Stimulated activated CD4-positive, alpha-beta T cell treated with anti-CD3 and anti-CD28 coated beads, Interleukin-4, amount 100 ng/mL, for 24 hours (primary cell): ENCODE measurements at regions not wholly inside any gene's neighbourhood (a gene's known extent, or its start where the extent isn't known, plus 50 kb on each side); places are given as distances from the start of the nearest gene placed in this dataset.
"Not testable (repeated sequence)": the region's sequence is repeated elsewhere in the genome, so short reads cannot be mapped to it uniquely, and the experiment has no call there.

Source experiments
- DNase-seq: peaks from one replicate; pipeline ENCODE4 v3.0.0-alpha.2; 2020

- no peak for DNase-seq
Observed at GRCh38 chr5:6321078-6321477, 57.3 kb downstream of the MED10 start.

- DNase-seq = no peak
Observed at GRCh38 chr5:6319116-6319515, 59.2 kb downstream of the MED10 start.

- no peak for DNase-seq
Observed at GRCh38 chr5:6317116-6317798, 61.1 kb downstream of the MED10 start.

- no peak for DNase-seq
Observed at GRCh38 chr5:6315580-6315979, 62.8 kb downstream of the MED10 start.

- DNase-seq = no peak
Observed at GRCh38 chr5:6311568-6312501, 66.5 kb downstream of the MED10 start.

- DNase-seq = no peak
Observed at GRCh38 chr5:6309949-6310348, 68.4 kb downstream of the MED10 start.

- no peak for DNase-seq
Observed at GRCh38 chr5:6308683-6309082, 69.7 kb downstream of the MED10 start.

GRCh38 chr5:6307304-6307703 is 71.0 kb downstream of the MED10 start:
- no peak for DNase-seq

- no peak for DNase-seq
Observed at GRCh38 chr5:6305853-6306252, 72.5 kb downstream of the MED10 start.

GRCh38 chr5:6302684-6303083 is 75.7 kb downstream of the MED10 start:
- no peak for DNase-seq

GRCh38 chr5:6302075-6302474 is 76.3 kb downstream of the MED10 start:
- DNase-seq = no peak

GRCh38 chr5:6296524-6296923 is 81.8 kb downstream of the MED10 start:
- no peak for DNase-seq

GRCh38 chr5:6291961-6292360 is 86.4 kb downstream of the MED10 start:
- peak; percentile 7 for DNase-seq

GRCh38 chr5:6289239-6289638 is 89.1 kb downstream of the MED10 start:
- DNase-seq = no peak

- no peak for DNase-seq
Observed at GRCh38 chr5:6287176-6287575, 91.2 kb downstream of the MED10 start.

GRCh38 chr5:6286404-6286803 is 91.9 kb downstream of the MED10 start:
- DNase-seq = no peak

GRCh38 chr5:6284491-6284890 is 93.9 kb downstream of the MED10 start:
- not testable (repeated sequence) for DNase-seq

GRCh38 chr5:6282352-6282751 is 96.0 kb downstream of the MED10 start:
- DNase-seq = no peak

- DNase-seq = no peak
Observed at GRCh38 chr5:6281818-6282217, 96.5 kb downstream of the MED10 start.

- no peak for DNase-seq
Observed at GRCh38 chr5:6280425-6281100, 97.8 kb downstream of the MED10 start.

- DNase-seq = no peak
Observed at GRCh38 chr5:6279607-6280006, 98.7 kb downstream of the MED10 start.

- no peak for DNase-seq
Observed at GRCh38 chr5:6274846-6275543, 103.4 kb downstream of the MED10 start.

- DNase-seq = no peak
Observed at GRCh38 chr5:6273749-6274148, 104.6 kb downstream of the MED10 start.
